ENCODE measurements at regions not wholly inside any gene's neighbourhood (a gene's known extent, or its start where the extent isn't known, plus 50 kb on each side); places are given as distances from the start of the nearest gene placed in this dataset.

- TF ChIP-seq CTCF (IDR thresholded peaks at IDR 0.05): no peak
- no peak for TF ChIP-seq POLR2AphosphoS5 (IDR thresholded peaks at IDR 0.05)
- no peak for TF ChIP-seq POLR2A (IDR thresholded peaks at IDR 0.05)
Measured at GRCh38 chr5:173411791-173412555, 83.8 kb upstream of the STC2 start.
